Esophagus muscularis mucosa (tissue), 3 donors: ENCODE measurements at regions not wholly inside any gene's neighbourhood (a gene's known extent, or its start where the extent isn't known, plus 50 kb on each side); places are given as distances from the start of the nearest gene placed in this dataset.

Experiments used
- POLR2A ChIP-seq: fragments of 450-650 bp; IDR thresholded peaks from one replicate; pipeline ENCODE4 v1.6.1; 2017; ENCODE audit warnings: antibody characterized with exemption, moderate library complexity, mild to moderate bottlenecking, low read depth
- TF ChIP-seq, protein P1 (sequence below), 3 experiments: fragments of 200-600 bp in 2 of 3; fragments of 450-650 bp in 1 of 3; sonication (generic) in 2 of 3; IDR thresholded peaks; one replicate each; pipeline ENCODE4 v1.5.1; 2017 to 2019; ENCODE audit warnings: antibody characterized with exemption in 3 of 3, mild to moderate bottlenecking in 2 of 3, moderate library complexity in 1 of 3

DNA sequence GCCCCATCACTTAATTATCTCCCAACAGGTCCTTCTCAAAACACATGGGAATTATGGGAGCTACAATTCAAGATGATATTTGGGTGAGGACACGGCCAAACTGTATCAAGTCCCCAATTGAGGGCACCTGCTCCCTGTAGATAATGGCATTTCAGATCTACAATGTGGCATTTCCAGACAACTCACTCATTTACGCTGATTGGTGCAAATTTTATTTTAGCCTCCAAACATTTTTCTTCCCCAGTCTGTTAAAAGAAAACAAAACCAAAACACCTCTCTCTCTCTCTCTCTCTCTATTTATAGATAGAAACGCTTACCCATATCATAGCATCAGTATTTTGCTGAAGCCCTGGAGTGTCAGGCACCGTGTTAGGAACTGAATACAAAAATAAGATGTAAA is 148.7 kb upstream of the KLF6 start:
- TF ChIP-seq, protein P1, sequence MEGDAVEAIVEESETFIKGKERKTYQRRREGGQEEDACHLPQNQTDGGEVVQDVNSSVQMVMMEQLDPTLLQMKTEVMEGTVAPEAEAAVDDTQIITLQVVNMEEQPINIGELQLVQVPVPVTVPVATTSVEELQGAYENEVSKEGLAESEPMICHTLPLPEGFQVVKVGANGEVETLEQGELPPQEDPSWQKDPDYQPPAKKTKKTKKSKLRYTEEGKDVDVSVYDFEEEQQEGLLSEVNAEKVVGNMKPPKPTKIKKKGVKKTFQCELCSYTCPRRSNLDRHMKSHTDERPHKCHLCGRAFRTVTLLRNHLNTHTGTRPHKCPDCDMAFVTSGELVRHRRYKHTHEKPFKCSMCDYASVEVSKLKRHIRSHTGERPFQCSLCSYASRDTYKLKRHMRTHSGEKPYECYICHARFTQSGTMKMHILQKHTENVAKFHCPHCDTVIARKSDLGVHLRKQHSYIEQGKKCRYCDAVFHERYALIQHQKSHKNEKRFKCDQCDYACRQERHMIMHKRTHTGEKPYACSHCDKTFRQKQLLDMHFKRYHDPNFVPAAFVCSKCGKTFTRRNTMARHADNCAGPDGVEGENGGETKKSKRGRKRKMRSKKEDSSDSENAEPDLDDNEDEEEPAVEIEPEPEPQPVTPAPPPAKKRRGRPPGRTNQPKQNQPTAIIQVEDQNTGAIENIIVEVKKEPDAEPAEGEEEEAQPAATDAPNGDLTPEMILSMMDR (IDR thresholded peaks at IDR 0.05): no peak
- TF ChIP-seq POLR2A: no peak
